Tibial artery (tissue), 4 donors: ENCODE measurements at regions not wholly inside any gene's neighbourhood (a gene's known extent, or its start where the extent isn't known, plus 50 kb on each side); places are given as distances from the start of the nearest gene placed in this dataset.

Source experiments
- DNase-seq, 2 donors: peaks; one replicate each; pipeline ENCODE4 v3.0.0-alpha.2; 2019
- H3K27ac ChIP-seq, 2 donors: fragments of 200-600 bp; sonication (generic) in 1 of 2; 1 replicate in 1 of 2; 2 replicates in 1 of 2; pipeline ENCODE4 v1.5.1; 2018 to 2019; ENCODE audit warnings: mild to moderate bottlenecking in 1 of 2
- H3K27me3 ChIP-seq, 2 donors: fragments of 200-600 bp; sonication (generic) in 1 of 2; one replicate each; pipeline versions ENCODE4 v1.5.1 to v1.6.0; 2016 to 2019
- H3K36me3 ChIP-seq, 3 donors: fragments of 200-600 bp; sonication (generic) in 2 of 3; one replicate each; pipeline ENCODE4 v1.5.1; 2016 to 2019; ENCODE audit warnings: mild to moderate bottlenecking in 2 of 3
- H3K4me1 ChIP-seq, 4 donors: fragments of 200-600 bp; sonication (generic) in 2 of 4; 1 replicate in 3 of 4; 2 replicates in 1 of 4; pipeline ENCODE4 v1.5.1; 2016 to 2019
- H3K4me3 ChIP-seq, 2 donors: fragments of 200-600 bp; sonication (generic) in 1 of 2; 1 replicate in 1 of 2; 2 replicates in 1 of 2; pipeline ENCODE4 v1.5.1; 2018 to 2019; ENCODE audit warnings: mild to moderate bottlenecking in 2 of 2
- H3K9me3 ChIP-seq, 3 donors: fragments of 200-600 bp; sonication (generic) in 1 of 3; one replicate each; pipeline ENCODE4 v1.5.1; 2016 to 2019
- intact Hi-C: fragments of 100-400 bp; cut with DNase I; formaldehyde crosslinking; loops from one replicate; pipeline ENCODE4 v1.15.0; 2023; ENCODE audit warnings: low total_unique reads
- TF ChIP-seq, protein P1 (sequence below), 2 experiments: fragments of 200-600 bp in 1 of 2; fragments of 450-650 bp in 1 of 2; IDR thresholded peaks; one replicate each; pipeline ENCODE4 v1.5.1; 2017 to 2019; ENCODE audit warnings: antibody characterized with exemption in 2 of 2, mild to moderate bottlenecking in 1 of 2, moderate library complexity in 1 of 2

DNA sequence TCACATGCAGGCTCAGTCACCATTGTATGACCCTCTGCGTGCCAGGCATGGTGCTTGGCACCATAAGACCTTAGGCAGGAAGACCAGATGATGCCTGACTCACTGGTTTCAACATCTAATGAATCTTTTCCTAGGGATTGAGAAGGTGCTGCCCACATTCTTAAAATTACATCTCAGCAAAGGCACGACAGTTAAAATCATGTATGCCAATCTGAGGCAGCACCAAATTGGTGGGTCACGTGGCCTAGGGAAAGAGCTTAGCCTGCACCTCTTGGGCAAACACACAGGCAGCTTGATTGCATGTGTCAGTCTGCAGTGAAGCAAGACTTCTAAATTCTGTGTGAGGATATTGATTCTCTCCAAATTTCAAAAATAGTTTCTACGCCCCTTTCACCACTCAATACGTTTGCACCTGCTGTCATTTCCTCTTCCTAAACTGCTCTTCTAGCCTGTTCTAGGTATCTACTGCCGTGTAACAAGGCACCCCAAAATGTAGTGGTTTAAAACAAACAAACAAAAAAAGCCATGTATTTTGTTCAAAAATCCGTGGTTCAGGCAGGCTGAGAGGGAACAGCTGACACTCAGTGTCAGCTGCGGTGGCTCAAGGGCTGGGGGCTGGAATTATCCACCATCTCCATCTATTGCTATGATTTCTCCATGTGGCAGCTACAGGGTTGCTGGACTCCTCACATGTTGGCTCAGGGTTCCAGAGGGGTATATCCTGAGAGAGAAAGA lies 160.2 kb upstream of the FGGY start:
- no peaks in the 10 kb centered on the region for H3K27me3 ChIP-seq
- no peak overlapping the region for H3K4me3 ChIP-seq
- intact Hi-C loops = no loop called here
- no peak for DNase-seq
- TF ChIP-seq, protein P1, sequence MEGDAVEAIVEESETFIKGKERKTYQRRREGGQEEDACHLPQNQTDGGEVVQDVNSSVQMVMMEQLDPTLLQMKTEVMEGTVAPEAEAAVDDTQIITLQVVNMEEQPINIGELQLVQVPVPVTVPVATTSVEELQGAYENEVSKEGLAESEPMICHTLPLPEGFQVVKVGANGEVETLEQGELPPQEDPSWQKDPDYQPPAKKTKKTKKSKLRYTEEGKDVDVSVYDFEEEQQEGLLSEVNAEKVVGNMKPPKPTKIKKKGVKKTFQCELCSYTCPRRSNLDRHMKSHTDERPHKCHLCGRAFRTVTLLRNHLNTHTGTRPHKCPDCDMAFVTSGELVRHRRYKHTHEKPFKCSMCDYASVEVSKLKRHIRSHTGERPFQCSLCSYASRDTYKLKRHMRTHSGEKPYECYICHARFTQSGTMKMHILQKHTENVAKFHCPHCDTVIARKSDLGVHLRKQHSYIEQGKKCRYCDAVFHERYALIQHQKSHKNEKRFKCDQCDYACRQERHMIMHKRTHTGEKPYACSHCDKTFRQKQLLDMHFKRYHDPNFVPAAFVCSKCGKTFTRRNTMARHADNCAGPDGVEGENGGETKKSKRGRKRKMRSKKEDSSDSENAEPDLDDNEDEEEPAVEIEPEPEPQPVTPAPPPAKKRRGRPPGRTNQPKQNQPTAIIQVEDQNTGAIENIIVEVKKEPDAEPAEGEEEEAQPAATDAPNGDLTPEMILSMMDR (IDR thresholded peaks at IDR 0.05) = no peak
- H3K36me3 ChIP-seq = no peaks in the 10 kb centered on the region
- no peak overlapping the region for H3K27ac ChIP-seq
- no peaks in the 10 kb centered on the region for H3K9me3 ChIP-seq
- peaks cover 0 to 24% (median 6%) of the 10 kb centered on the region in 4 donors for H3K4me1 ChIP-seq

DNA sequence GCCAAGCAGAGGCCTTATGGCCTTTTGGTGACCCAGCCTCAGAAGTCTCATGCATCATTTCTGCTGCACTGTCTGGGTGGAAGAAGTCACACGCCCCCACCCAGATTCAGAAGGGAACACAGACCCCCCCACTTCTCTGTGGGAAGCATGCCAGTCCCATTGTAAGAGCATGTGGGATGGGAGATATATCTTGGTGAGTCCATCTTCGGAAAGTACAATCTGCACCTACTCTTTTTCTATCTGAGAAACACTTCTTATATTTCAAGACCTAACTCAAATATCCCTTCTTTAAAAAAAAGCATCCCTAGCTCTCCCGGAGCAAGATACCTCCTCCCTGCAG lies 159.6 kb upstream of the FGGY start:
- no peaks in the 10 kb centered on the region for H3K27me3 ChIP-seq
- TF ChIP-seq, protein P1 (IDR thresholded peaks at IDR 0.05) = no peak
- H3K9me3 ChIP-seq = no peaks in the 10 kb centered on the region
- intact Hi-C loops = no loop called here
- H3K4me1 ChIP-seq = peaks cover 0 to 24% (median 6%) of the 10 kb centered on the region in 4 donors
- H3K36me3 ChIP-seq = no peaks in the 10 kb centered on the region
- no peak overlapping the region for H3K4me3 ChIP-seq
- H3K27ac ChIP-seq = peak overlapping the region in 1 of 2 donors; percentile 20
- no peak for DNase-seq

DNA sequence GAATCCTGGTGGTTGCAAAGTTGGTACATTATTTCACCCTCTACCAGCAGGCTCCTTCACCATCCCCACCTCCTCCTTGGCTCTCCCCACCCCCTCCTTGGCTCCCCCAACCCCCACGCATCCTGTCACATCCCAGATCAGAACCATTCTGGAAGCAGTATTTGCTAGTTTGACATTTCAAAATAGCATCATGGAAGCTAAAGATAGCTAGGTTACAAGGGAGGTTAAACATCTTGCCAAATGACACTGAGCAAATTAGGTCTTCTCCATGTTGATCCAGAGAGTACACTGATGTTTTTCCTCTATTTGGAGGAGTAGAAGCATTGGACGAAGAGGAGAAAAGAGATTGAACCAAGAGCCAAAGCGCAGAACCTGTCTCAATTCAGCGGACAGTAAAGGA lies 158.9 kb upstream of the FGGY start:
- Histone ChIP-seq H3K36me3 (no peaks in the 10 kb centered on the region), H3K4me1 (peaks cover 0 to 24% (median 7%) of the 10 kb centered on the region in 4 donors), H3K27me3 (no peaks in the 10 kb centered on the region), H3K4me3 (no peak overlapping the region), H3K27ac (peak overlapping the region; percentile 20 to 37), H3K9me3 (no peaks in the 10 kb centered on the region)
- no peak for DNase-seq
- TF ChIP-seq, protein P1 (IDR thresholded peaks at IDR 0.05) = no peak
- intact Hi-C loops = no loop called here

DNA sequence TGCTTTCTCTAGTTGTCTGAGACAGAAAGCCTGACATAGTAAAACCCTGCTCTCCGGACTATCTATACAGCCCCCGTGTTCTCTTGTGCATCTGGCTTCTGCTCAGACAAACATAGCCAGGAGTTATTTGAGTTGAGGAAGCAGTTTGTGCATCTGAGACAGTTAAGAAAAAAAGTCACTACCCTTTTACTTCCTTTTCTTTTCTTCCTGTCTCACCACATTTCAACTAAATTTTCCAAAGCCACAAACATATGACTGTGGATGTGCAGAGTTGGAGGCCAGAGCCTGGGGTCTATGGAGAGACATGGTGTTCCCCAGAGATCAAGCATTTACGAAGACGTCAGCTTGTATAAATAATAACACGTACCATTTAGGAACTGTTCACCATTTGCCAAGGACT lies 158.5 kb upstream of the FGGY start:
- H3K27me3 ChIP-seq = no peaks in the 10 kb centered on the region
- no peaks in the 10 kb centered on the region for H3K9me3 ChIP-seq
- intact Hi-C loops = no loop called here
- H3K36me3 ChIP-seq = no peaks in the 10 kb centered on the region
- TF ChIP-seq, protein P1 (IDR thresholded peaks at IDR 0.05) = no peak
- peak overlapping the region; percentile 7 to 37 for H3K27ac ChIP-seq
- DNase-seq = no peak
- no peak overlapping the region for H3K4me3 ChIP-seq
- peaks cover 0 to 28% (median 9%) of the 10 kb centered on the region in 4 donors for H3K4me1 ChIP-seq

DNA sequence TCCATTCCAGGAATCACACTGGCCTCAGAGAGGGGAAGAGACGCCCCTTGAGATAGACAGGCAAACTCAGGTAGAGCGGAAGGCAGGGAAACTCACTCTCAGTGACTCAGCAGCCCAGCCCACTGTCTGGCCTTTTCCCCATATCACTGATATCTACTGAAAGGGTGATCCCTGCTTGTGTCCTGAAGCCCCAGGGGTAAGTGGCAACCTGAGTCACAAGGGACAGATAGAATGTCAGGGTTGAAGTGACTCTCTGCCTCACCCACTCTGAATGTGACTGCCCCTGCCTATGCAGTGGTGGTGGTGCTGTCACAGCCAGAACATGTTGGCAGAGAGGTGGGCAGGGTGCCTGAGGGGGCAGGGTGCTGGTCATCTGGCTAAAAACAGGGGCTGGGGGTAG lies 157.5 kb upstream of the FGGY start:
- H3K9me3 ChIP-seq = no peaks in the 10 kb centered on the region
- no peaks in the 10 kb centered on the region for H3K36me3 ChIP-seq
- TF ChIP-seq, protein P1 (IDR thresholded peaks at IDR 0.05) = no peak
- intact Hi-C loops = no loop called here
- H3K27me3 ChIP-seq = no peaks in the 10 kb centered on the region
- H3K4me1 ChIP-seq = peaks cover 0 to 38% (median 16%) of the 10 kb centered on the region in 4 donors
- H3K4me3 ChIP-seq = no peak overlapping the region
- H3K27ac ChIP-seq = no peak overlapping the region
- DNase-seq = no peak
